ENCODE measurements at regions not wholly inside any gene's neighbourhood (a gene's known extent, or its start where the extent isn't known, plus 50 kb on each side); places are given as distances from the start of the nearest gene placed in this dataset.

DNA sequence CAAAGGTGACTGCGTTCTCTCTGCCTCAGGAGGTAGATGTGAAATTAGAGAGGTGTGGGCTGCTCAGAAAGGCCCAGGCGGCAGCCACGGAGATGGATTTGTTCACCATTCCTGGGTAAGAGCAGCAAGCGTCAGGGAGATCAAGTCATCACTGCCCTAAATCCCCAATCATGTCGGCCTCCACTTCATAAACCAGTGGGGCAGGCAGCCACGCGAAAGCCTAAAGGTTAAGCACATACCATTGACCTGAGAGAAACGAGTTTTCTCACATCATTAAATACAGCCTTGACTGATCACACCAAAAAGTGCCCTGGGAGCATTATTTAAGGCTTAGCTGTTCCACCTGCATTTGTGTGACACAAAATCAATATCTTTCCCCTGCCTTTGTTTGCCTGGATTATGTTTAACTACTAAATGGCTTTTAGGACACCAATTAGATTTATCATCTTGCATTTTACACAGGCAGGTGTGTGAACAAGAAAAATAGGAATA, 50.7 kb upstream of the FOXB1 start:
- no peak overlapping the region for H3K27ac ChIP-seq
- TF ChIP-seq, protein P1, sequence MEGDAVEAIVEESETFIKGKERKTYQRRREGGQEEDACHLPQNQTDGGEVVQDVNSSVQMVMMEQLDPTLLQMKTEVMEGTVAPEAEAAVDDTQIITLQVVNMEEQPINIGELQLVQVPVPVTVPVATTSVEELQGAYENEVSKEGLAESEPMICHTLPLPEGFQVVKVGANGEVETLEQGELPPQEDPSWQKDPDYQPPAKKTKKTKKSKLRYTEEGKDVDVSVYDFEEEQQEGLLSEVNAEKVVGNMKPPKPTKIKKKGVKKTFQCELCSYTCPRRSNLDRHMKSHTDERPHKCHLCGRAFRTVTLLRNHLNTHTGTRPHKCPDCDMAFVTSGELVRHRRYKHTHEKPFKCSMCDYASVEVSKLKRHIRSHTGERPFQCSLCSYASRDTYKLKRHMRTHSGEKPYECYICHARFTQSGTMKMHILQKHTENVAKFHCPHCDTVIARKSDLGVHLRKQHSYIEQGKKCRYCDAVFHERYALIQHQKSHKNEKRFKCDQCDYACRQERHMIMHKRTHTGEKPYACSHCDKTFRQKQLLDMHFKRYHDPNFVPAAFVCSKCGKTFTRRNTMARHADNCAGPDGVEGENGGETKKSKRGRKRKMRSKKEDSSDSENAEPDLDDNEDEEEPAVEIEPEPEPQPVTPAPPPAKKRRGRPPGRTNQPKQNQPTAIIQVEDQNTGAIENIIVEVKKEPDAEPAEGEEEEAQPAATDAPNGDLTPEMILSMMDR (conservative IDR thresholded peaks at IDR 0.05): no peak
- TF ChIP-seq ZFX (IDR thresholded peaks at IDR 0.05): no peak

DNA sequence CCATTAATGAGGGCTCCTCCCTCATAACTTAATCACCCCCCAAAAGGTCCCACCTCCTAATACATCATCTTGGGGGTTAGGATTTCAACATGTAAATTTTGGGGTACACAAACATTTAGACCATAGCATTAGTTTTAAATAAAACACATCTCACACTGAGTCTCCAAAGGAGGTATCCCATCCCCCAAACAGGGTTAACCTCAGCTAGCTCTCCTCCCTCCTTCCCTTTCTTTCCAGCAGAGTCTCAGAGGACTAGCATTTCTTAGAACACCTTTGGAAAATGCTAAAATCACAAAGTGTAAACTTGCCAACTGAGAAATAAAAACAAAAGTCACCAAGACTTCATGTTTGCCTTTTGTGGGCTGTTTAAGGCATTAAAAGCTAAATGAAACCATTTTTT, 51.2 kb upstream of the FOXB1 start:
- TF ChIP-seq ZFX (IDR thresholded peaks at IDR 0.05): no peak
- TF ChIP-seq, protein P1 (conservative IDR thresholded peaks at IDR 0.05): no peak
- no peak overlapping the region for H3K27ac ChIP-seq

DNA sequence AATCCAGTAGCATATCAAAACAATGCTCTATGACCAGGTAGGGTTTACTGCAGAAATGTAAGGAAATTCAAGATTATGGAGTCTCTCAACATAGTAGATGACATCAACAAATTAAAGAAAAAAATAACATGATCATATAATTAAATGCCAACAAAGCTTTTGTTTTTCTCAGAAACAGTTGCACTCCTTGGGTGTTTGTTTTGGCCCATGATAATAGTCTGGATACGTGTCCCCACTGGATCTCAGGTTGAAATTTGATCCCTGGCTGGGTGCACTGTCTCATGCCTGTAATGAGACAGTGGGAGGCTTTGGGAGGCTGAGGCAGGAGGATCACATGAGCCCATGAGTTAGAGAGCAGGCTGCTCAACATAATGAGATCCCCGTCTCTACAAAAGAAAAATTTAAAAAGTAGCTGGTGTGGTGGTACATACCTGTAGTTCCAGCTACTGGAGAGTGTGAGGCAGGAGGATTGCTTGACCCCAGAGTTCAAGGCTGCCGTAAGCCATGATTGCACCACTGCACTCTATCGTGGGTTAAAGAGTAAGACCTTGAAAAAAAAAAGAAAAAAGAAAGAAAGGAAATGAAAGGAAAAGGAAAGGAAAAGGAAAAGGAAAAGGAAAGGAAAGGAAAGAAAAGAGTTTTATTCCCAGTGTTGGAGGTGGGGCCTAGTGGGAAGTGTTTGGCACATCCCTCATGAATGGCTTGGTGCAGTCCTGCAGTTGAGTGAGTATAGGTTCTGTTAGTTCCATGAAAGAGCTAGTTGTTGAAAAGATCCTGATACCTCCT, 53.3 kb upstream of the FOXB1 start:
- no peak overlapping the region for H3K27ac ChIP-seq
- TF ChIP-seq, protein P1 (conservative IDR thresholded peaks at IDR 0.05): no peak

DNA sequence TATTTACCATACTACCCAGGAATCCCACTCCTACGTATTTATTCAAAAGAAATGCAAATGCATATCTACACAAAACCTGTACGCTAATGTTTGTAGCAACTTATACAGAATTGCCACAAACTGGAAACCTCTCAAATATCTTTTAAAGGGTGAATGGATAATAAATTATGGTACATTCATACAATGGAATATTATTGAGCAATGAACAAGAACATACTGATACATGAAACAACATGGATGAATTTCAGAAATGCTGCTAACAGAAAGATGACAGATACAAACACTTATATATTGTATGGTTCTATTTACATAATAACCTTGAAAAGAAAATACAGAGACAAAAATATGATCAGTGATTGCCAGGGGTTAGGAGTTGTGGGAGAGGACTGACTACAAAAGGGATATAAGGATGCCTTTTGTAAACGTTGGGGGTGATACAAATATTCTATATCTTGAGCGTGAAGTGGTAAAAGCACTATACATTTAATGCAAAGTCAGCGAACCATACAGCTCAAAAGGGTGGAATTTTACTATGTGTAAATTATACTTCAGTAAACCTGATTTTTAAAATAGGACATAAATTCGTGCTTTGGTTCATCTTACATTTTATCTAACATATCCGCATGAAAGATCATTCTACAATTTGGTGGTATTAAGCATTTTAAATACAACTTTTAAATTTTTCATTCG, 55.0 kb upstream of the FOXB1 start:
- no peak overlapping the region for H3K27ac ChIP-seq
- TF ChIP-seq, protein P1 (conservative IDR thresholded peaks at IDR 0.05): no peak
- TF ChIP-seq ZFX (IDR thresholded peaks at IDR 0.05): no peak

DNA sequence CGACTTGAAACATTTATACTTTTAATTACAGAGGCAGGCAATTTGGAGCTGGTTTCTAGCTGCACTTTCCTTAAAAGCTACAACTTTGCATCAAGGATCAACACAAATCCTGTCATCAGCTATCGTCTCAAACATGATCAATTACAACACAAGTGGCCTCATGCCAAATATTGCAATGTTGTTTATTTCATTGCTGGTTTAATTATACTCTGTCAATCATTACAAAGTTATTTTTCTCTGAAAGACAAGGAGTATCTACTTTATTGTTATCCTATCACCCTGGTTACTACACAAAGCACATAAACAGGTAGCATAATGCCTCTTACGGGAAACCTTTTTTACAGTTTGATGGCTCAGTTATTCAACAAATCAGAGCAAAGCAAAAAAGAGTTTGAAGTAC, 58.0 kb upstream of the FOXB1 start:
- no peak for TF ChIP-seq ZFX (IDR thresholded peaks at IDR 0.05)
- TF ChIP-seq, protein P1 (conservative IDR thresholded peaks at IDR 0.05): no peak
- no peak overlapping the region for H3K27ac ChIP-seq

DNA sequence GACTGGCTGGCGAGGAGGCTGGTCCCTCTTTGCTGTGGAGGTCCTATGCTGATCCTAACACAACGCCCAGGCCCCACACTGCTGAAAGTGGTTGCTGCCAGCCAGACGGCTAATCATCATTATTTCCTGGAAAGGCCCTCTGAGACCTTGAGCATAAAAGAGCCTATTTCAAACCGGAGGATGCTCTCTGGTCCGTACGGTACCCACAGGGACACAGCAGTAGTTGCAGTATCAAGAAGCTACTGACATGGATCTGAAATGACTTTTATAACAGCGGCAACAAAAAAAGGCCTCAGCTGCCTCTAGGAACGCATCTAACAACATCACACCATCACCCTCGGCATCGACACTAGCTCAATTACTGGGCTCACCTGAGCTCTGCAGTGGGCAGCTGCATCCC, 59.1 kb upstream of the FOXB1 start:
- H3K27ac ChIP-seq: no peak overlapping the region
- TF ChIP-seq, protein P1 (conservative IDR thresholded peaks at IDR 0.05): no peak
- TF ChIP-seq ZFX (IDR thresholded peaks at IDR 0.05): no peak

DNA sequence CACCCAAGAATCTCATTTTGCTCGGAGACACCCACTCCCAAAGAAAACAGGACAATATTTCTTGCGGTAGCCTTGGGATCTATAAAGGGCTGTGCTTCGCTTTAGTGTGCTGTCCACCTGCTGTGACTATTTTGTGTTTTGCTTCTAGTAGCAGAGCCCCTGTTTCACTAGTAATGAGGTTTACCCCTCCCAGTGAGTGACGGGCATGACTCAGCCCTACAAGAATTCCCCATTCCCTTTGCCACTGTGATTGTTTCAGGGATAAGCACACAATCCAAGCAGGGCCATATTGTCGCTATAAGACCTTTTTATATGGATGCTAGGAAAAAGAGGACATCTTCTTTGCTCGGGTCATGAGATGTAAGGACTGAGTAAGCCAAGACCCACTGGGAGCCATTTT, 62.5 kb upstream of the FOXB1 start:
- no peak overlapping the region for H3K27ac ChIP-seq
- TF ChIP-seq ZFX (IDR thresholded peaks at IDR 0.05): no peak
- TF ChIP-seq, protein P1 (conservative IDR thresholded peaks at IDR 0.05): no peak
